GM18502 (cell line): ENCODE measurements at regions not wholly inside any gene's neighbourhood (a gene's known extent, or its start where the extent isn't known, plus 50 kb on each side); places are given as distances from the start of the nearest gene placed in this dataset.

Experiments used
- ATAC-seq: cut with Tn5 transposase; IDR thresholded peaks from one replicate; pipeline ENCODE4 v1.9.1; 2021; ENCODE audit warnings: mild to moderate bottlenecking; ENCODE audit not compliant: unreplicated experiment, poor library complexity

DNA sequence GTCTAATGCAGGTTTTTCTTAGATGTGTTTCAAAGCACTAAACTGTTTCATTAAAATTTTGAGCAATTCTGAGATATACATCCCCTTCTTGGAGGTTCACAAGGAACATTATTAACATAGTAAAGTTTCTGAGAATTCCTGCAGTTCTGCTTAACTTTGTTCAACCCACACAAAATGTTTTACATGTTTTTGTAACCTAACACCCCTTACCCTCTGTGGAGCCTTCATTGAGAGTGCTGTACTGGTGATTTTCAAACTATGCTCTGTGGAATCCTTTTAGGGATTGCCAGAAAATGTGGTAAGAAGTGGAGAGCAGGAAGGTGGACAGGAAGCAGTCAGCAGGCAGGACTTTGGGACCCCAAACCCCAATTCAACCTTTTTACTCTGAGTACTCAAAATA, 53.6 kb upstream of the ABCB5 start:
- no peak for ATAC-seq

DNA sequence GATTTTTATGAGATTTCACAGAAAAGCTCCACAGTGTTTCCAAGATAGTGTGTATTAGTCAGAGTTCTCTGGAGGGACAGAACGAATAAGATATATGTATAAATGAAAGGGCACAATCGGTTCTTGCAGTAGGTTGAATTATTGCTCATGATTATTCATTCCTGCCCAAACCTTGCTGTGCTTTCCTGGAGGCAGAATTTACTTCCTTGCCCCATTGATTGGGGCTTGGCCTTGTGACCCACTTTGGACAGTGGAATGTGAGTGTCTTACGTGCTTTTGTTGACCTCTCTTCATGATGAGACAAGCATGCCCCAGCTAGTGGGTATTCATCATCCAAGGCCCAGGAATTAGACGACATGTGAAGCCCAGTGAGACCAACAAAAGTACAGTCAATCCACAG, 53.0 kb upstream of the ABCB5 start:
- ATAC-seq = no peak
